Transverse colon (tissue), 3 donors: ENCODE measurements at regions not wholly inside any gene's neighbourhood (a gene's known extent, or its start where the extent isn't known, plus 50 kb on each side); places are given as distances from the start of the nearest gene placed in this dataset.

Experiments used
- EP300 ChIP-seq: sonication (generic); formaldehyde crosslinking; IDR thresholded peaks from one replicate; pipeline ENCODE4 v1.6.1; 2017; ENCODE audit warnings: antibody characterized with exemption, low read depth
- POLR2A ChIP-seq: fragments of 450-650 bp; IDR thresholded peaks from one replicate; pipeline ENCODE4 v1.6.1; 2016; ENCODE audit warnings: antibody characterized with exemption, mild to moderate bottlenecking, moderate library complexity
- TF ChIP-seq, protein P1 (sequence below), 5 experiments: fragments of 200-600 bp in 3 of 5; fragments of 450-650 bp in 2 of 5; sonication (generic) in 3 of 5; IDR thresholded peaks; 1 replicate in 2 of 5; 2 replicates in 3 of 5; pipeline ENCODE4 v1.5.1; 2016 to 2017; ENCODE audit warnings: antibody characterized with exemption in 5 of 5, inconsistent platforms in 3 of 5, mild to moderate bottlenecking in 2 of 5, moderate library complexity in 1 of 5

GRCh38 chr2:34815052-34815741 lies 1216.1 kb upstream of the FAM98A start:
- TF ChIP-seq, protein P1, sequence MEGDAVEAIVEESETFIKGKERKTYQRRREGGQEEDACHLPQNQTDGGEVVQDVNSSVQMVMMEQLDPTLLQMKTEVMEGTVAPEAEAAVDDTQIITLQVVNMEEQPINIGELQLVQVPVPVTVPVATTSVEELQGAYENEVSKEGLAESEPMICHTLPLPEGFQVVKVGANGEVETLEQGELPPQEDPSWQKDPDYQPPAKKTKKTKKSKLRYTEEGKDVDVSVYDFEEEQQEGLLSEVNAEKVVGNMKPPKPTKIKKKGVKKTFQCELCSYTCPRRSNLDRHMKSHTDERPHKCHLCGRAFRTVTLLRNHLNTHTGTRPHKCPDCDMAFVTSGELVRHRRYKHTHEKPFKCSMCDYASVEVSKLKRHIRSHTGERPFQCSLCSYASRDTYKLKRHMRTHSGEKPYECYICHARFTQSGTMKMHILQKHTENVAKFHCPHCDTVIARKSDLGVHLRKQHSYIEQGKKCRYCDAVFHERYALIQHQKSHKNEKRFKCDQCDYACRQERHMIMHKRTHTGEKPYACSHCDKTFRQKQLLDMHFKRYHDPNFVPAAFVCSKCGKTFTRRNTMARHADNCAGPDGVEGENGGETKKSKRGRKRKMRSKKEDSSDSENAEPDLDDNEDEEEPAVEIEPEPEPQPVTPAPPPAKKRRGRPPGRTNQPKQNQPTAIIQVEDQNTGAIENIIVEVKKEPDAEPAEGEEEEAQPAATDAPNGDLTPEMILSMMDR (IDR thresholded peaks at IDR 0.05), result no peak
- TF ChIP-seq EP300 (no peak), POLR2A (no peak)
